ENCODE measurements at regions not wholly inside any gene's neighbourhood (a gene's known extent, or its start where the extent isn't known, plus 50 kb on each side); places are given as distances from the start of the nearest gene placed in this dataset.

DNA sequence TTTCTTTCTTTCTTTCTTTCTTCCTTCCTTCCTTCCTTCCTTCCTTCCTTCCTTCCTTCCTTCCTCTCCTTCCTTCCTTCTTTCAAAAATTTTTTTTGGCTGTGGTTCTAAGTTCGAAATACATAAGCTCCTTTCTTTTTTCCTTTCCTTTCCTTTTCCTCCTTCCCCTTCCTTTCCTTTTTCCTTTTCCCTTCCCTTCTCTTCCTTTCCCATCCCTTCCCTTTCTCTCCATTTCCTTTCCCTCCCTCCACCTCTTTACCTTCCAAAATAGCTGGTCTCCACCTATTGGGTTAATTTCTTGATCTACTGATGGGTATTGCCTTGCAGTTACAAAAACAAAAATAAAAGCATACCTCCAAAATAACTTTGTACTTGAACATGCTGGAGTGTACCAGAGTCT, 73.4 kb upstream of the GPRIN3 start:
- TF ChIP-seq, protein P1, sequence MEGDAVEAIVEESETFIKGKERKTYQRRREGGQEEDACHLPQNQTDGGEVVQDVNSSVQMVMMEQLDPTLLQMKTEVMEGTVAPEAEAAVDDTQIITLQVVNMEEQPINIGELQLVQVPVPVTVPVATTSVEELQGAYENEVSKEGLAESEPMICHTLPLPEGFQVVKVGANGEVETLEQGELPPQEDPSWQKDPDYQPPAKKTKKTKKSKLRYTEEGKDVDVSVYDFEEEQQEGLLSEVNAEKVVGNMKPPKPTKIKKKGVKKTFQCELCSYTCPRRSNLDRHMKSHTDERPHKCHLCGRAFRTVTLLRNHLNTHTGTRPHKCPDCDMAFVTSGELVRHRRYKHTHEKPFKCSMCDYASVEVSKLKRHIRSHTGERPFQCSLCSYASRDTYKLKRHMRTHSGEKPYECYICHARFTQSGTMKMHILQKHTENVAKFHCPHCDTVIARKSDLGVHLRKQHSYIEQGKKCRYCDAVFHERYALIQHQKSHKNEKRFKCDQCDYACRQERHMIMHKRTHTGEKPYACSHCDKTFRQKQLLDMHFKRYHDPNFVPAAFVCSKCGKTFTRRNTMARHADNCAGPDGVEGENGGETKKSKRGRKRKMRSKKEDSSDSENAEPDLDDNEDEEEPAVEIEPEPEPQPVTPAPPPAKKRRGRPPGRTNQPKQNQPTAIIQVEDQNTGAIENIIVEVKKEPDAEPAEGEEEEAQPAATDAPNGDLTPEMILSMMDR (IDR thresholded peaks at IDR 0.05; ENCODE audit: low read length): no peak
- TF ChIP-seq EZH2phosphoT487 (IDR thresholded peaks at IDR 0.05; ENCODE audit: low read length): no peak
- TF ChIP-seq EZH2 (optimal IDR thresholded peaks at IDR 0.05; ENCODE audit: low read depth, low read length): no peak

Data from MM.1S (cell line).